ENCODE measurements at regions not wholly inside any gene's neighbourhood (a gene's known extent, or its start where the extent isn't known, plus 50 kb on each side); places are given as distances from the start of the nearest gene placed in this dataset.

DNA sequence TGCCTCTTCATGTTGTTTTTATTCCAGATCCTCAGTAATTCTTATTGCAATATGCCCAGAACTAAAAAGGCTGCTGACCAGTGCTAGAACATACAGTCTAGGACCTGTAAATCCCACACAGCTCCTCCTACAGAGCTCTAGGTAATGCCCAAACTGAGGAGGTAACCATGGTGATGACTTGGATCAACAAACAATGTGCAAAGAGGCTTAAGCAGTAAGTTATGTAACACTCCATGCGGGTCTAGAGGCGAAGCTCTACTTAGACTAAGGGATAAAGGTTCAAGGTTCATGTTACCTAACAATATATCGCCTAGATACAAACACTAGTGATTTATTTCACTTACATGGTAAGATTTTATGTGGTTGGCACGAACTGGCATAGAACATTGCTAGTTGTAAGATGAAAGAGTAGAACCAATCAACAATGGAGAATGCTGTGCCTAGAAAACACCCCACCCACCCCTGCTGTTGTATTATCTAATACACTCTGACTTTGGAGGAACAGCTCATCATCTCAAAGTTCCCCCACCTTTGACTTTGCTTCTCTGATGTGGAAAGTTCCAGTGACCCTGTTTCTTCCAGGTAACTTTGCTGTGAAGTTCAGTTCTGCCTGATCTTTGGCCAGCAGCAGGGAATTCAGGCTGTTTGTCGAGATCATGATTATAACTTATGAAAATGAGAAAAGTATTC, 242.4 kb downstream of the ALDH8A1 start:
- H3K27ac ChIP-seq, result no peak overlapping the region
- no peak for TF ChIP-seq ZFX (IDR thresholded peaks at IDR 0.05)
- TF ChIP-seq, protein P1, sequence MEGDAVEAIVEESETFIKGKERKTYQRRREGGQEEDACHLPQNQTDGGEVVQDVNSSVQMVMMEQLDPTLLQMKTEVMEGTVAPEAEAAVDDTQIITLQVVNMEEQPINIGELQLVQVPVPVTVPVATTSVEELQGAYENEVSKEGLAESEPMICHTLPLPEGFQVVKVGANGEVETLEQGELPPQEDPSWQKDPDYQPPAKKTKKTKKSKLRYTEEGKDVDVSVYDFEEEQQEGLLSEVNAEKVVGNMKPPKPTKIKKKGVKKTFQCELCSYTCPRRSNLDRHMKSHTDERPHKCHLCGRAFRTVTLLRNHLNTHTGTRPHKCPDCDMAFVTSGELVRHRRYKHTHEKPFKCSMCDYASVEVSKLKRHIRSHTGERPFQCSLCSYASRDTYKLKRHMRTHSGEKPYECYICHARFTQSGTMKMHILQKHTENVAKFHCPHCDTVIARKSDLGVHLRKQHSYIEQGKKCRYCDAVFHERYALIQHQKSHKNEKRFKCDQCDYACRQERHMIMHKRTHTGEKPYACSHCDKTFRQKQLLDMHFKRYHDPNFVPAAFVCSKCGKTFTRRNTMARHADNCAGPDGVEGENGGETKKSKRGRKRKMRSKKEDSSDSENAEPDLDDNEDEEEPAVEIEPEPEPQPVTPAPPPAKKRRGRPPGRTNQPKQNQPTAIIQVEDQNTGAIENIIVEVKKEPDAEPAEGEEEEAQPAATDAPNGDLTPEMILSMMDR (conservative IDR thresholded peaks at IDR 0.05), result no peak

DNA sequence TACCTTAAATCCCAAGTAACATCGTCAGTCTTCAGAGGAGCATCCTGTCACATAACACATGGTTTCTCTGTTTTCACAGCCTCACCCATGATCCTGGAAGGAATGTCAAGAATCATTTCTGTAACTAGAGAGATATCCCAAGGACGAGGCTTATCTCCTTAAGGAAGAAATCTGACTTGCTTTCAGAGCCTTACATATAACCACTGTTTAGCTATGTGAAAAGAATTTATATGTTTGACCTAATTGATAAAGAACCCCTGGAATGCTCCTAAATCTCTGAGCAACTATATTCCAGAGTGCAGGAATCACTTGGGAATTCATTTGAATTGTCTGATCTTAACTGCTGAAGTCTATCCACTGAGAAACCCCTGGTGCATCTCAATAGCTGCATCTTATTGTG, 243.1 kb downstream of the ALDH8A1 start:
- TF ChIP-seq, protein P1 (conservative IDR thresholded peaks at IDR 0.05), result no peak
- TF ChIP-seq ZFX (IDR thresholded peaks at IDR 0.05), result no peak
- no peak overlapping the region for H3K27ac ChIP-seq

DNA sequence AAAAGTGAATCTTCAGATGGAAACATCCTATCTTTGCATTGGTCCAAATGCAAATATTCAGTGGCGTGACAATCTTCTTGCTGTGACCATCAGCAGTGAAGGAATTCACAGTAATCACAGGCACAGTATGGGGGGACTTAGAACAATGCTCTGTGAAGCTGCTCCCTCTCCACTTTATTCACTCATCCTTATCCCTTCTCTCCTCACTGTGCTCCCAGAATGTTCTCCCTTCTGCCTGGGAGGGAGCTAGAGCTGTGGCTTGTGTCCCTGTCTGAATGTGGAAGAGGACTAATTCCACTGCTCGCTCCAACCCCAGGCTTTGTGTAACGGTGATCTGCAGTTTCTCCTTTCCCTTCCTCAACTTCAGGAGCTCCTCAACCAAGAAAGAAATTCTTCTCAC, 243.7 kb downstream of the ALDH8A1 start:
- H3K27ac ChIP-seq, result no peak overlapping the region
- no peak for TF ChIP-seq ZFX (IDR thresholded peaks at IDR 0.05)
- TF ChIP-seq, protein P1 (conservative IDR thresholded peaks at IDR 0.05), result no peak

DNA sequence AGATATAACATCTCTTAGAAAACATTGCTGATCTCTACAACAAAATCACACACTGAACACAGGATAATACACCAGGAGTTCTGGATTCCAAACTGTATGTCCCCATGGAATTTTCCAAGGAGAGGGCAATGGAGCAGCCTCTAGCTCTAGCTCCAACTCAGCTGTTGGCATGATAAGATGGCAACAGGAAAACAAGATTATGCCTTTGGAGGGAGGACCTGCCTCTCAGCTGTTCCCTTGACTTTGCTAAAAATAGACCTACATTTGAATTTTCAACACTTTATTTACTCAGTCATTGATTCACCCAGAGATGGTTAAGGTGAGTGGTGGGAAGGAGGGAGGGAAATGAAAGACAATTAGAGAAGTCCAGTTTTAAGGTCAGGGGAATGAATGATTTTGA, 246.7 kb downstream of the ALDH8A1 start:
- H3K27ac ChIP-seq, result no peak overlapping the region
- TF ChIP-seq, protein P1 (conservative IDR thresholded peaks at IDR 0.05), result no peak
- TF ChIP-seq ZFX (IDR thresholded peaks at IDR 0.05), result no peak

GRCh38 chr6:134702279-134702678, 247.6 kb downstream of the ALDH8A1 start:
- TF ChIP-seq, protein P1 (conservative IDR thresholded peaks at IDR 0.05), result no peak
- H3K27ac ChIP-seq, result no peak overlapping the region

GRCh38 chr6:134701301-134701700, 248.6 kb downstream of the ALDH8A1 start:
- TF ChIP-seq ZFX (IDR thresholded peaks at IDR 0.05), result no peak
- TF ChIP-seq, protein P1 (conservative IDR thresholded peaks at IDR 0.05), result no peak
- no peak overlapping the region for H3K27ac ChIP-seq

DNA sequence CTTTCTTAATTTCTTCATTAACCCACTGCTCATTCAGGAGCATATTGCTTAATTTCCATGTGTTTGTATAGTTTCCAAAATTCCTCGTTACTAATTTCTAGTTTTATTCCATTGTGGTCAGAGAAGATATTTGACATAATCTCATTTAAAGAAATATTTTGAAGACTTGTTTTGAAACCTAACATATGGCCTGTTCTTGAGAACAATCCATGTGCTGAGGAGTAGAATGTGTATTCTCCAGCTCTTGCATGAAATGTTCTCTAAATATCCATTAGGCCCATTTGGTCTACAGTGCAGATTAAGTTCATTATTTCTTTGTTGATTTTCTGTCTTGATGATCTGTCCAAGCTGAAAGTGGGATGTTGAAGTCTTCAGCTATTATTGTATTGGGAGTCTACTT, 251.7 kb downstream of the ALDH8A1 start:
- TF ChIP-seq, protein P1 (conservative IDR thresholded peaks at IDR 0.05), result no peak
- no peak overlapping the region for H3K27ac ChIP-seq
